HG03196 (cell line): ENCODE measurements at regions not wholly inside any gene's neighbourhood (a gene's known extent, or its start where the extent isn't known, plus 50 kb on each side); places are given as distances from the start of the nearest gene placed in this dataset.

ENCODE experiments used
- ATAC-seq: cut with Tn5 transposase; IDR thresholded peaks from one replicate; pipeline ENCODE4 v1.9.1; 2021; ENCODE audit not compliant: unreplicated experiment

GRCh38 chr21:41689289-41689583 is 77.6 kb downstream of the RIPK4 start:
- ATAC-seq: no peak

- ATAC-seq: no peak
Observed at GRCh38 chr21:41687633-41688032, 79.2 kb downstream of the RIPK4 start.

- ATAC-seq: no peak
Observed at GRCh38 chr21:41686664-41687063, 80.2 kb downstream of the RIPK4 start.

- ATAC-seq: no peak
Observed at GRCh38 chr21:41685511-41686149, 81.2 kb downstream of the RIPK4 start.

- no peak for ATAC-seq
Observed at GRCh38 chr21:41684381-41685245, 82.2 kb downstream of the RIPK4 start.

GRCh38 chr21:41683815-41684214 is 83.0 kb downstream of the RIPK4 start:
- no peak for ATAC-seq

- ATAC-seq: no peak
Observed at GRCh38 chr21:41682719-41683179, 84.1 kb downstream of the RIPK4 start.

- no peak for ATAC-seq
Observed at GRCh38 chr21:41681939-41682718, 84.7 kb downstream of the RIPK4 start.

GRCh38 chr21:41681348-41681801 is 85.5 kb downstream of the RIPK4 start:
- ATAC-seq: no peak

- ATAC-seq: no peak
Observed at GRCh38 chr21:41680444-41681347, 86.2 kb downstream of the RIPK4 start.

- ATAC-seq: no peak
Observed at GRCh38 chr21:41678924-41679318, 87.9 kb downstream of the RIPK4 start.

GRCh38 chr21:41678016-41678923 is 88.6 kb downstream of the RIPK4 start:
- ATAC-seq: no peak

- no peak for ATAC-seq
Observed at GRCh38 chr21:41677671-41678015, 89.2 kb downstream of the RIPK4 start.

- ATAC-seq: no peak
Observed at GRCh38 chr21:41676198-41676597, 90.7 kb downstream of the RIPK4 start.

- no peak for ATAC-seq
Observed at GRCh38 chr21:41675574-41675973, 91.3 kb downstream of the RIPK4 start.

GRCh38 chr21:41674402-41674801 is 92.5 kb downstream of the RIPK4 start:
- ATAC-seq: no peak

GRCh38 chr21:41673596-41674335 is 93.1 kb downstream of the RIPK4 start:
- ATAC-seq: no peak

- no peak for ATAC-seq
Observed at GRCh38 chr21:41673071-41673470, 93.8 kb downstream of the RIPK4 start.

GRCh38 chr21:41672543-41672915 is 94.3 kb downstream of the RIPK4 start:
- ATAC-seq: no peak
